ENCODE measurements at regions not wholly inside any gene's neighbourhood (a gene's known extent, or its start where the extent isn't known, plus 50 kb on each side); places are given as distances from the start of the nearest gene placed in this dataset.

DNA sequence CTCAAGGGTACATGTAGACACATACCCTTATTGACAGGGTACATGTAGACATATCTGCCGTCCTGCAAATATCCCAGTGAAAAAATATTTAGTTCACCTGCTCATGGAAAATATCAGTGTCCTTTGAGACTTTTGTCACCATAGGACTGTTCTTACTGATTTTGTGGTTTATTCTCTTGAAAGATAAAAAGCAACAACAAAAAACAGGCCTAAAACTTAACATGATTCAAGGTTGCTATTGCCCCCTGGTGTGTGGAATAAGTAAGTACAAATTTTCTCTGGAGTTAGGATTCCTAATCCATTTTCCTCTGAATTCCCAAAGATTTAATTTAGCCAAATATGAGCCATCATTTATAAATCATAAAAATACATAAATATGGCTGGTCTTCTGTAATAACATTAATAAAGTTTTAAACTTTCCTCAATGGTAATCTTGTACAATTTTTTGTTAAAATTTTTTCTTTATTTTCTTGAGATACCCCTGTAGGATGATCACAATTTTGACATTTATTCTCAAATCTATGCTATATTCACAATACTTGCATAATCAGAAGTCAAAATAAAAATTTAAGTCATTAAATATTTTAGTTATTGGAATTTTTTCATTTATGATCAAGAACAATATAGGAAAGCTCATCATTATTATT is 741.4 kb upstream of the POT1 start:
- DNase-seq (ENCODE audit: insufficient read length, low spot score): no peak
- TF ChIP-seq POLR2A (IDR thresholded peaks at IDR 0.05; ENCODE audit: low read depth, low read length): no peak
- peak; percentile 70 for FAIRE-seq

DNA sequence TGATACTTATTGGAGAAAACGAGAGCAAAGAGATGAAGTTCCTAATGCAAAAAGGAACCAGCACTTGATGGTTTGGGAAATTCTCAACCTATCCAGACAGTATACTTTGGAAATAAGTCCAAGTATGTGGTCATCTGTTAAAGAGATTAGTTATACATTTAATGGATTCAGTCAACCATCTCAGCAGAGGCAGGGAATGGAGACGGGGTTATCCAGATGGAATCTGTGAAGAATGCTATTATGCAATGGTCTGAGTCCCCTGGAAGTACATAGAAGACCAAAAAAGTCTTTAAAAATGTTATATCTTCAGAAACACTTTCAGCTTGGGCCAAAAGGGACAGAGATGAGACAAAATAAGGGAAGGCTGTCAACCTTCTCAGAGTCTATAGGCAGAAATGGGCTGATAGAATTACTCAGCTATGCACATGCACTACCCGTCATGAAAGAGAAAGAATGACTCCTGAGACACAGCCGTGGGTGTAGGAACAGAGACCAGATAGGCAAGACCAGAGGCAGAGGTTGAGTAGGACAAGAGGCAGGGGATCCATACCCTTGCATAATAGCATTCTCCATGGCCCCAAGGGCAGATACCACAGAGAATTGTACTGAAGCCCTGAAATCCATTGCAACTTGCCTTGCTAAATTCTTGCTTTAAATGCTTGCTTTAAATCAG is 738.8 kb upstream of the POT1 start:
- FAIRE-seq: no peak
- TF ChIP-seq POLR2A (IDR thresholded peaks at IDR 0.05; ENCODE audit: low read depth, low read length): no peak
- no peak for DNase-seq (ENCODE audit: insufficient read length, low spot score)

DNA sequence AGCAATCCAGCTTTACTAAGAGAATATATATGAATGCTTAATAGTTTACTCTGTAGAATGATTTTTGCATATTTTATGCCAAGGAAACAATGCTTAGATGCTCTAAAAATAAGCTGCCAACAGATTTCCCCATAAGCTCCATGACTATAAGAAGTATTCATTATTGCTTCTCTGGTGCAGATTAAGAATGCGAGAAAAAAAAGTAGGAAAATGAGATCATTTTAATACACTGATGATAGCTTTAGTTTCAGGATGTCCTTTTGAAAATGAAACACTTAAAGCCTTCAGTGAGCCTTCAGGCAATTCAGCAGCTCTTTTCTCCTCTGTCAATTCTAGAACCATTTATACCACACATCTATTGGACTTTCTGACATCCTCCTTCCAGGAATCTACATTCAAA is 735.0 kb upstream of the POT1 start:
- FAIRE-seq: no peak
- DNase-seq (ENCODE audit: insufficient read length, low spot score): no peak
- no peak for TF ChIP-seq POLR2A (IDR thresholded peaks at IDR 0.05; ENCODE audit: low read depth, low read length)

DNA sequence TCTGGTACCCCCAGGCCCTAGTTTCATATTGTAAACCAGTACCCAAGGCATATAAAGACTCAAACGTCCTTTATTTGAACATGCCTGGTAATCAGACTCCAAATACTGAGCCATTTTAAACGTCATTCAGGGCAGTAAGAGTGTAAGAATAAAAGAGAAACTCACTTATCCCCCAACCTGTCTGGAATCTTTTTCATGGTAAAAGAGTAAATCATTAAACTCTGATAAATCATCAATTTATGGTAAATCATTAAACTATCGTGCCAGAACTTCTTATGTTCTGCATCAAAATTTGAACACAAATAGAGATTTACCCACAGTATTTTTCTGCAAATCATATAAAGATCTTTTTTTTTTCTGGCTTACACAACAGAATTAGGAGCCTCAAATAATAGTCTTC is 734.3 kb upstream of the POT1 start:
- no peak for DNase-seq (ENCODE audit: insufficient read length, low spot score)
- TF ChIP-seq POLR2A (IDR thresholded peaks at IDR 0.05; ENCODE audit: low read depth, low read length): no peak
- FAIRE-seq: no peak

DNA sequence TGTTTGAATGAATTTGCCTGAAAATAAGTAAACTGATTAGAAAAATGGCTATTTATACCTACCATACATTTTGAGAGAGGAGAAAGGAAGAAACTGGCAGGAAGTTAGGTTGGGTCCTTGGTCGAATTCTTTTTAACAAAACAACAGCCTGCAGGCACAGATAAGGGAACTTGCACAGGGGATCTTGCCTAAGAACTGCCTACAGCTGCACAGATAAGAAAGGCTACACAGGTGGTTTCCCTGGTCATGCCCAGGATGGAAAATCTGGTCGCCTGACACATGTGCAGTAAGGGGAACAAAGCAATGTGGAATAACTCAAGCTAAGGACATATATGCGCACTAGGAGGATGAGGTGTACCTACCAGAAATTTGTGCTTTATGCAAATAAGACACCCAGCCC is 732.1 kb upstream of the POT1 start:
- no peak for FAIRE-seq
- TF ChIP-seq POLR2A (IDR thresholded peaks at IDR 0.05; ENCODE audit: low read depth, low read length): no peak
- no peak for DNase-seq (ENCODE audit: insufficient read length, low spot score)

DNA sequence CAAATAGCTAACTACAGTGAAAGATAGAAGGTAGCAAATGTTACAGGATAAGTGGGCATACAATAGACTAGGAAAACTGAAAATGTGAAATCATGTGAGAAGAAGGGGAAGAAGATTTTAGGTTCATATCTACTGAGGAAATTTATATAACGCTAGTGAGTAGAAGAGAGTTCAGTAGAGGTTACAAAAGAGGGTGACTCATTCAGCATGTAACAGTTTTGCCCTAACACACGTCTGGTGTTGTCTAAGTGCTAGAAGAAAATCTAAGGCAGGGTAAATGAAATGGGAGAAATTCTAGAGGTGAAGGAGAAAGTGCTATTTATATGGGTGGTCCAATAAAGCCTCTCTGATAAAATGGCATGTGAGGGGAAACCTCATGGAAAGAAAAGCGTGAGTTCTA is 731.4 kb upstream of the POT1 start:
- no peak for TF ChIP-seq POLR2A (IDR thresholded peaks at IDR 0.05; ENCODE audit: low read depth, low read length)
- DNase-seq (ENCODE audit: insufficient read length, low spot score): no peak
- no peak for FAIRE-seq

DNA sequence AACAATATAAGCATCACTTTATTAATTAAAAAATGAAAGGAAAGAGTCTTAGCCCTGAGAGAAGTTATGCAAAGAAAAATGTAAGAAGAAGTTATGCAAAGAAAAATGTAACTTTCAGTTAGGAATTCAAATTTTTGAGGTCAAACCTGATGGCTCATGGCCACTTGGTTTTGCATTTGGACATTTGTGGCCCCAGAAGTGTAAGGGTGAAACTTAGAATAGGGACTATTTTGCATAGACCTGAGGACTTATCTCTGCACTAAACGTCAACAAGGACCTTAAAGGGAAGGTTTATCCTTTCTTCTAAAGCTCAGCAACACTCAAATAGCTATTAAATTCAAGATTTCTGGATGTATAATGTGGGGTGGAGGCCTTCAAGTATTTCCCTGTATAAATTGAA is 724.5 kb upstream of the POT1 start:
- TF ChIP-seq POLR2A (IDR thresholded peaks at IDR 0.05; ENCODE audit: low read depth, low read length): no peak

DNA sequence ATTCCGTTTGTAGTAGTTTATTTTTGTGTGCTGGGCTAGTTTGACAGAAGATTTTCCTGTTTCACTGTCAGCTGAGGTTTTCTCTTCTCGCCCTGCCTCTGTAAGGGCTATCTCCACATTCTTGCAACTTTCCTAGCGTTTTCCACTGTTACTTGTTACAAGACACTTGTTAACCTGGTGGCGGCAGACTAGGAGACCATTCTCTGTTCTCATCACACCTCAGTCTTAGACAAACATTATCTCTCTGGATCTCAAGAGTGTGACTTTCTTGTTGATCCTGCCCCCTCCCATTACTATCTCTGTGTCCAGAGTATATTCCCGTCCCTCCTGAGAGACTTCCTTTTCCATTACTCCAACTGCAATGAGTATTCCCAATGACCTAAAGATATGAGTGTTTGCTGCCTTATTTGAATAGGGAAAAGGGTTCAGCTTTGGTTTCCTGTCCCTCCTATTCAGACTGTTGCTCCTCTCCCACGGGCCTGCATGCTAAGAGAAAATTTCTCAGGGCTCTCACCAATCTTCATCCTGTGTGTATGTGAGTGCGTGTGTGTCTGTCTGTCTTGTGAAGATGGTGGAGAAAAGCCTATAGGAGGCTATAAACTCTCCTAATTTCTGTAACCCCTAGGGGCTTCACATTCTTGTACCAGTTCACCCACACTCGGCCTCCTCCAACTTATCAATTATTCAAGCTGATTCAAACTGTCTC is 722.4 kb upstream of the POT1 start:
- FAIRE-seq (no peak), DNase-seq (ENCODE audit: insufficient read length, low spot score) (no peak)
- no peak for TF ChIP-seq POLR2A (IDR thresholded peaks at IDR 0.05; ENCODE audit: low read depth, low read length)

More for the DNA sequence above, 724.5 kb upstream of the POT1 start:
- DNase-seq (ENCODE audit: insufficient read length, low spot score) (no peak), FAIRE-seq (no peak)

DNA sequence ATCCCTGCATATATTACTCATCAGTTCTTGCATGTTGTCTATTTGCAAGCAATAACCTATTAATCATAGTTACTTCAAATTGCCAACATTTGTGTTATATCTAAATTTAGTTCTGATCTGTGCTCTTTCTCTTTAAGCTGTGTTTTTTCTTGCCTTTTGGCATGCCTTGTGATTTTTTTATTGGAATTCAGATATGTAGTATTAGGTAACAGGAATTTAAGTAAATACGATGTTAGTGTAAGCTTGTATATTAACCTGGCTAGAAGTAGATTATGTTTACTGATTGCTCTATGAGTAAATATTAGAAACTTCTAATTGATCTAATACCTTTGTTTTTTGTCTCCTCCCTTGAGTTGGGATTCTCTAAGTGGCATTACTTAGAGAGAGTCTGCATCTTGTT is 718.9 kb upstream of the POT1 start:
- TF ChIP-seq POLR2A (IDR thresholded peaks at IDR 0.05; ENCODE audit: low read depth, low read length): no peak
- DNase-seq (ENCODE audit: insufficient read length, low spot score) (no peak), FAIRE-seq (no peak)

DNA sequence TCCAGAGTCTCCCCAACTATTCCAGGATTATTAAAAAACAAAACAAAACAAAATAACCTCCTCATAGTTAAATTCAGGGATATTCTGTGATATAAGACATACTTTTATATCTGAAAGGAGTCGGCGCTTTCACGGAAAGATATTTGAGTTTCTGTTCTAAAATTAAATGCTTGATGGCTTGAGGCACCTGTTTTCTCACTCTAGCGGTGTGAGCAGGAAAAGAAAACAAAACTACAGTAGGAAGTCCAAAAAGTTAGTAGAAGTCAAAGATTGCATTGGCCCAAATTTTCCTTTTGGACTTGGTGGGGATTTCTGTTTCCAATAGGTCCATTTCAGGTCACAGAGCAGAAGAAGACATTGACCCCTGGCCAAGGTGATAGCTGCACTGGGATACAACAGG is 716.1 kb upstream of the POT1 start:
- DNase-seq (ENCODE audit: insufficient read length, low spot score): no peak
- no peak for TF ChIP-seq POLR2A (IDR thresholded peaks at IDR 0.05; ENCODE audit: low read depth, low read length)
- no peak for FAIRE-seq

DNA sequence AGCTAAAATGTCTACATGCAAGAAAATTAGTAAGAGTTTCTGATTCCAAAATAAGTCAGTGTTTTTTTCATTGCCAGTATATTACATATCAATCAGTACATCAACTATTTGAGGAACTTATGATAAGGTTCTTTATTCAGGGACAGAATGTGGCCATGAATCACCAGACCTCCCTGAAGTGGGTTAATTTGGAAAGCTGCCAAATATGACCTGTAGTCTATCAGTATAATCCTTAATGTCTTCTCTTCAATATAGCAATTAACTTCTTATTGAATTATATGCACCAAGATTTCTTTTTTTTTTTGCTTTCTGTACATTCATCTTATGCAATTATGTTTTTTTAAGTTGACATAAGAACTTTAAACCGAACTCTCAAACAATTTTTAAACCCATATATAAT is 714.5 kb upstream of the POT1 start:
- no peak for DNase-seq (ENCODE audit: insufficient read length, low spot score)
- no peak for FAIRE-seq
- no peak for TF ChIP-seq POLR2A (IDR thresholded peaks at IDR 0.05; ENCODE audit: low read depth, low read length)

DNA sequence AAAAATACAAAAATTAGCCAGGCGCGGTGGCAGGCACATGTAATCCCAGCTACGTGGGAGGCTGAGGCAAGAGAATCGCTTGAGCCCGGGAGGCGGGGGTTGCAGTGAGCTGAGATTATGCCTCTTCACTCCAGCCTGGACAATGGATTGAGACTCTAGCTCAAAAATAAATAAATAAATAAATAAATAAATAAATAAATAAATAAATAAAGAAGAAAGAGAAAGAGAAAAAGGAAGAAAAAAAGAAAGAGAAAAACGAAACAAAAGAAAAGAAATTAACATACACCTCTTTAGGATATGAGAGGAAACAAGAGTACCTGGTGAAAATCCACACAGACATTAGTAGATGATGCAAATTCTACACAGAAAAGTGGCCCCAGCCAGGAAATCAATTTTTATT is 713.7 kb upstream of the POT1 start:
- TF ChIP-seq POLR2A (IDR thresholded peaks at IDR 0.05; ENCODE audit: low read depth, low read length): no peak
- no peak for DNase-seq (ENCODE audit: insufficient read length, low spot score)
- FAIRE-seq: no peak

DNA sequence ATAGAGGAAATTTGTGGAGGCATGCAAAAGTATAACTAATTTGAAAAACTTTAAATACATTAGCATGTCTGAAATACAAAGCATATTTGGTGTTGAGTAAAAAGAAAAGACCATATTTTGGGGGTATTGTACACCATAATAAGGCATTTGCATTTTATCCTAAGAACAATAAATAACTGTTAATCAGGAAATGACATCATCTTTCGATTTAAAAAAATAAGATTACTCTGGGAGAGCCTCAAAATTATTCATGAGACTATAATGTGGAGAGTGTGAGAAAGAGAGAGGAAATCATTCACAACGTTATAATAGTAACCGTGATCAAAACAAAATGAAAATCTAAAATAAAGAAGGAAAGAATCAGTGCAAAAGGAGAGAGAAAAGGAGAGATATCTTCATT is 712.3 kb upstream of the POT1 start:
- FAIRE-seq: no peak
- no peak for DNase-seq (ENCODE audit: insufficient read length, low spot score)
- no peak for TF ChIP-seq POLR2A (IDR thresholded peaks at IDR 0.05; ENCODE audit: low read depth, low read length)

DNA sequence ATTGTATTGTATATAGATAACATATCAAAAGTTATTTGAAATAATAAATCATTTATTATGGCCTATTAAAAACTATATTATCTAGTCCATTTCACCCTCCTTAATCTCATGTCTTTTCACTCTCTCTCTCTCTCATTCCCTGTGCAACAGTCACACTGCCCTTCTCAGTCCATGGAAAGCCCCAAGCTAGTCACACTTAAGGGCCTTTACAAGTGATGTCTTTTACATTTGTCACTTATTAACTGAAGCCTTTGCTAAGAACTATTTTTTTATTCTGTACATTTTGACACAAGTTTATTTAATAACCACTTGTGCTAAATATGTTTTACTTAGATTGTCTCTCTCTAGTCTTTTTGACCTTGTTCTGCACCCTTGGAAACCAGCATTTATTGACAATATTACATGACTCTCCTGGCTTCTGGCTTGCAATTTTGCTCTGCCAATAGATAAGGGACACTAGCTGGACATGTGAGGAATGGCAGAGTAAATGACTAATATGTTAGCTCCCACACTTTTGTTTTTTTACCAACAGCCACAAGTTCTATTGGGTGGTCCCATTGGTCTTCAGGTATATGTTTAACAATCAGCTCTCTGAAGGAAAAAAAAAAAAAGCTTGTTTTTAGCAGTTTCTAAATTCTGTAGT is 706.8 kb upstream of the POT1 start:
- FAIRE-seq (no peak), DNase-seq (ENCODE audit: insufficient read length, low spot score) (no peak)
- TF ChIP-seq POLR2A (IDR thresholded peaks at IDR 0.05; ENCODE audit: low read depth, low read length): no peak
